DMS79 (cell line): ENCODE measurements at regions not wholly inside any gene's neighbourhood (a gene's known extent, or its start where the extent isn't known, plus 50 kb on each side); places are given as distances from the start of the nearest gene placed in this dataset.

Experiments used
- DNase-seq: peaks from one replicate; lab custom pipeline; 2025; lab: John Stamatoyannopoulos, UW

GRCh38 chr13:72164811-72165210 is 297.8 kb upstream of the DACH1 start:
- DNase-seq = no peak

GRCh38 chr13:72163678-72164077 is 296.7 kb upstream of the DACH1 start:
- no peak for DNase-seq

GRCh38 chr13:72160977-72161376 is 294.0 kb upstream of the DACH1 start:
- no peak for DNase-seq

- no peak for DNase-seq
These were observed 289.8 kb upstream of the DACH1 start for GRCh38 chr13:72156760-72157159.

- no peak for DNase-seq
These were observed 286.3 kb upstream of the DACH1 start for GRCh38 chr13:72153272-72153671.

- no peak for DNase-seq
These were observed 284.2 kb upstream of the DACH1 start for GRCh38 chr13:72151241-72151640.

- DNase-seq = no peak
These were observed 283.5 kb upstream of the DACH1 start for GRCh38 chr13:72150502-72150901.

GRCh38 chr13:72149701-72150100 is 282.7 kb upstream of the DACH1 start:
- no peak for DNase-seq

GRCh38 chr13:72146816-72147215 is 279.8 kb upstream of the DACH1 start:
- DNase-seq = no peak

GRCh38 chr13:72145383-72145782 is 278.4 kb upstream of the DACH1 start:
- no peak for DNase-seq

GRCh38 chr13:72144636-72145035 is 277.6 kb upstream of the DACH1 start:
- DNase-seq = no peak

- no peak for DNase-seq
These were observed 275.0 kb upstream of the DACH1 start for GRCh38 chr13:72141855-72142519.

GRCh38 chr13:72139192-72139591 is 272.2 kb upstream of the DACH1 start:
- DNase-seq = no peak

- DNase-seq = no peak
These were observed 265.1 kb upstream of the DACH1 start for GRCh38 chr13:72132075-72132474.

GRCh38 chr13:72129117-72129516 is 262.1 kb upstream of the DACH1 start:
- no peak for DNase-seq

GRCh38 chr13:72127031-72127430 is 260.0 kb upstream of the DACH1 start:
- no peak for DNase-seq

- no peak for DNase-seq
These were observed 259.4 kb upstream of the DACH1 start for GRCh38 chr13:72126424-72126823.

GRCh38 chr13:72125561-72125960 is 258.6 kb upstream of the DACH1 start:
- no peak for DNase-seq

- DNase-seq = no peak
These were observed 255.8 kb upstream of the DACH1 start for GRCh38 chr13:72122661-72123255.

GRCh38 chr13:72121466-72121865 is 254.5 kb upstream of the DACH1 start:
- no peak for DNase-seq

- no peak for DNase-seq
These were observed 253.6 kb upstream of the DACH1 start for GRCh38 chr13:72120632-72121031.

- DNase-seq = no peak
These were observed 246.9 kb upstream of the DACH1 start for GRCh38 chr13:72113931-72114330.

GRCh38 chr13:72113076-72113475 is 246.1 kb upstream of the DACH1 start:
- DNase-seq = no peak

GRCh38 chr13:72112216-72112615 is 245.2 kb upstream of the DACH1 start:
- no peak for DNase-seq
